AG08396 (cell line): ENCODE measurements at regions not wholly inside any gene's neighbourhood (a gene's known extent, or its start where the extent isn't known, plus 50 kb on each side); places are given as distances from the start of the nearest gene placed in this dataset.
"Not testable (repeated sequence)": the region's sequence is repeated elsewhere in the genome, so short reads cannot be mapped to it uniquely, and the experiment has no call there.

Experiments
- DNase-seq: peaks from one replicate; pipeline ENCODE4 v3.0.0; 2012; ENCODE audit warnings: low spot score, mixed read lengths

DNA sequence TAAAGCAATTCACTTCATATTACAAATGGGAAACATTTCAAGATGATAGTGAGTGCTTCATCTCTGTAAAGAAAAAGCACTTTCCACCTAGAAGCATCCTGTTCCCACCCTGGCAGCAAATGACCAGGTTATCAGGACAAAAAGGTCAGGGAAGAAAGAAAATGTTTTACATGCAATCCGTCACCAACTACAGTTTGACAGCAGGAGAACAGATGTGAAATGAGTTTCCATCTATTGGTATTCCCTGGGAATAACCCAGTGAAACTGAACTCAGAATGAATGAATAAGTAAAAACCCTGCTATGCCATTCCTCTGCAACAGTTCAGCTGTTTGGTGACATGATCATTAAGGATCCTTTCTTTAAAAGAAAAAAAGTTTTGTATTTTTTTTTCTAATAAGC, 67.6 kb downstream of the HTR1A start:
- no peak for DNase-seq

DNA sequence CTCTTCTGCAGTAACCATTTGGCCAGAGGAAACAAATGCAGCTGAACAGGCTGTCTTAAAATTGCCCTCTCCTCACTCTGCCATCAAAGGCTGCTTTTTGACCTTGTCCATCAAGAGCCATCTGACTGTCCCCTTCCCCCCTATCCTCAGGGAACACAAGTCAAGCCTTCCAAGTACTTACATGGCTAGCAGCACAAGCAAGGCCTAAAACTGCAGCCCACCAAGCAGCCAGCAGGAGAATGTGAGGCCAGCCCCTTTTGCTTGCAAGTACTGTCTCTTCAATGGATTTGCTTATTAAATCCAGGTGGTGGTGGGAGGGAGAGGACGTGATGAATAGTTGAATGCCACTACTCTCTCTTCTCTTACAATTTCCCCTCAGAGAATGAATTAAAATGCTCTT, 83.5 kb downstream of the HTR1A start:
- no peak for DNase-seq

DNA sequence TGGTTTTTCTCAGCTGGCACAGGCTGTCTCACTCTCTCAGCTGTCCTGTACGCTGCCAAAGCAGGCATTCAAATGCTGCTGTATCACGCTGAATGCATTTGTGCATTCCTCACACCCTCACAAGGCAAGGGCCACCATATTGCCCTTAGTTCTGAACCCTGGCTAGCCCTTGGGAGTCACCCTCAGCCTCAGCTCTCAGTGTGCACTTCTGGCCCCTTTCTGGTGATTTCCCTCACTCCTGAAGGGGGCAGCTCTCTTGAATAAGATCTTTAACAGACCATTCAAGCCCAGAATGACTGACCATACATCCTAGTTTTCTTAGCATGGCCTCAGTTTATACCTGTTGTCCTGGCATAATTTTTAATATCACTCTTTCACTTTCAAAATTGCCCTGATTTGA, 84.3 kb downstream of the HTR1A start:
- no peak for DNase-seq

DNA sequence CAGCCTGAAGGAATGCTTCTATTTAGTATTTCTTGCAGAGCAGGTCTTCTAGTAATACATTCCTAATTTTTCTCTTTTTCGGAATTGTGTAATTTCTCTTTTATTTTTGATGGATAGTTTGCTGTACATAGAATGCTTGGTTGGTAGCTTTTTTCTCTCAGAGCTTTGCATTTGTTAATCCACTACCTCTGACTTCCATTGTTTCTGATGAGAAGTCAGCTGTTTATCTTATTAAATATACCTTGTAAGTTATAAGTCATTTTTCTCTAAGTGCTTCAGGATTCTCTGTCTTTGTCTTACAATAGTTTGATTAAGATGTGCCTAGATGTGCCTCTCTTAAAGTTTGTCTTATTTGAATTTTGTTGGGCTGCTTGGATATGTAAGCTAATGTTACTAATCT, 101.9 kb downstream of the HTR1A start:
- no peak for DNase-seq

DNA sequence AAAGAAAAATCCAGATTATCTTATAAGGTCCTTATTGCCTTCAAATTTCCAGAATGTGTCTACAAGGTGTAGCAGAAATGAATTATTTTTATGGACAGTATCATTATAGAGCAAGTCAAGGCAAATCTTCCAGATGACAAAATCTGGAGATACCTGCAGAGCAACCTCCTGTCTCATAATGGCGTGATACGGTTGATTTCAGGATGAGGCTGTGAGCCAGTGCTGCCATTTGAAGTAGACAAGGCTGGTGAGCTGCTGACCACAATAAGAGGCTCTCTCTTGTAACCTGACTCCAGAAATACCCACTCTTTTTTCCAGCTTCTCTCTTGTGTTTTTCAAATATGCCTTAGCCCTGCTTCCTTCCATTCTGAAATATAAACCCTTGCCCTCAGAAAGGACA, 108.2 kb downstream of the HTR1A start:
- no peak for DNase-seq

DNA sequence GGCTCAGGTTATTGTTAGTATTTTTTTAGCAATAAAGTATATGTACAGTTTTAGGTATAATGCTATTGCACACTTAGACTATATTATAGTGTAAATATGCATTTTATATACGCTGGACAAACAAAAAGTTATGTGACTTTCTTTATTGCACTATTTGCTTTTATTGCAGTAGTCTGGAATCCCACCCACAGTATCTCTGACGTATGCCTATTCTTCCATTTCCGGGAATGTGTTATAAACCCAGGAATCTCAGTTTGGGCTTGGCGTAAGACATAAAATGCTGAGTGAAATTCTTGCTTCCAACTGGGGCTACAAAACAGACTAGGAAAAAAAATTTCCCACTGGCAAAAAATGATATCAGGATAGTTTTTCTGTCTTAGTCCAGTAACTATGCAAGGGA, 119.1 kb downstream of the HTR1A start:
- no peak for DNase-seq

DNA sequence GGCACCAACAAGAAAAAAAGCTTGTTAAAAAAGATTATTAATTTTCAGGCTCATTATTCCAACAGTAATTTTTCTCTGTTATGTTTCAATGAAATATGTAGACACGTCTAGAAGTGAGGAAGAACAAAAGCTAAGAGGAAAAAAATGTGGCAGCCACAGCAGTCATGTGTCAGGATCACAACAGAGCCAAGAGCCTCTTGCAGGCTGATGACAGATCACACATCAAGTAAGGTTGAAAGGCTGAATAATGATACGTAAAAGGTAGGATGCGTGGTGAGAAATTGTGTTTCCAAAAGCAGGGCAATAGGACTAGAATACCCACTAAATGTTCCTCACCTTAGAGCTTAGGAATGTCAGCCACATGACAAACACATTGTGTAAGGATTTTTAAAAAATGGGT, 124.8 kb downstream of the HTR1A start:
- DNase-seq, result no peak

DNA sequence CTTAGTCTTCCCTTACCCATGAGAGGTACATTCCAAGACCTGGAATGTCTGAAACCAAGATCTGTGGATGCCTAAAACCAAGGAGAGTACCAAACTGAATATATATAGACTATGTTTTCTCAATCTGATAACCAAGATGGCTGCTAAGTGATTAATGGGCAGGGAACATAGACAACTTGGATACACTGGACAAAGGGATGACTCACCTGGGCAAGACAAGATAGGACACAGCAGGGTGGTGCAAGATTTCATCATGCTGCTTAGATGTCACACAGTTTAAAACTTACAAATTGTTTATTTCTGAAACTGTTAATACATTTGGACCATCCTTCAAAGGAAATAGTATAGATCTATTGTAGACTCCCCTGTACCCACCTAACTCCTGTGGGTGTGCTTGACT, 130.9 kb downstream of the HTR1A start:
- no peak for DNase-seq

DNA sequence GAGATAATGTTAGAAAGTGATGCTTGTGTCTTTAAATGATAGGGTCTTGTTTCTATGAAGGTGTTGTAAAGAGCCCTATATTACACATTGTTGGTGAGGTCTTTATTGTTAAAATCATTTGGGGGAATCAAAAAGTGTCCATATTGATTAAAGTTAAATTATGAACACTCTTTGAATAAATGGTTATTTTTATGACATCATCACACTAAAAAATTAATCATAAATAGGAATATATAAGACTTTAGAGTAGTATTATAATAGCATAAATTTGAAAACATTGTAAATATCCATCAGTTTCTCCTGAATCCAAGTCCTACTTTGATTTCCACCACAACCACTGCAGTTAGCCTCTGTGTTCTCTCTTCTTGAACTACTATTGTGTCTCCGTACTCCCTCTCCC, 136.3 kb downstream of the HTR1A start:
- DNase-seq, result no peak

DNA sequence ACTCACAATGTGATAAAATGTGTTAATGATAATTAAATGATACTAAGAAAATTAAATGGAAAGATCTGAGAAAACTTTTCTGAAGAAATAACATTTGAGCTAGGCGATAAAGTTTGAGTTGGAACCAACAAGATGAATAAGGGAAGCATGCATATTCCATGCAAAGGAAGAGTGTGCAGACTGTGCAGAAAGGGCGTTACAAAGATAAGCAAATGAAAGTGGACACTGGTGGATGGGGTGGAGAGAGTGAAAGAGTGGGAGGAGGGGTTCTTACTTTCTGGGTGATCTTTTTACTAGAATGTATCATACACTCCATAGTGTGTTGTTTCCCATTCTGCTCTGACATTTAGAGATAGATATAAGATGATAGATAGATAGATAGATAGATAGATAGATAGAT, 138.7 kb downstream of the HTR1A start:
- no peak for DNase-seq

DNA sequence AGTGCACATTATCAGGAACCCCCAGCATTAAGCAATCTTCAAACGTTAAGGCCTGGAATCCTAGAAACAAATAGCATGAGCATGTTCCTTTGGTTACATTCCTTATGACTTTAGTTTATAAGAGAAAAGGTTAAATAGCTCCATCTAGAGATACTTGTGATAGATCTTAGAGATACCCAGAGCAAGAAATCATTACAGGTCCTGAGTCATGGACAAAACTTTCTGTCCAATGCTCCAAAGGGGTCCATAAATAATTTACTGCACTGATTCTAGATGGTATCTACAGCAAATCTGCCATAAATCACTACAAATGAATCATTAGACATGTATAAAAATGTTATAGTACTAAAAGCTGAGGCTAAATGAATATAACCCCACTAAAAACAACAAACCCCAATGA, 139.6 kb downstream of the HTR1A start:
- DNase-seq, result no peak

DNA sequence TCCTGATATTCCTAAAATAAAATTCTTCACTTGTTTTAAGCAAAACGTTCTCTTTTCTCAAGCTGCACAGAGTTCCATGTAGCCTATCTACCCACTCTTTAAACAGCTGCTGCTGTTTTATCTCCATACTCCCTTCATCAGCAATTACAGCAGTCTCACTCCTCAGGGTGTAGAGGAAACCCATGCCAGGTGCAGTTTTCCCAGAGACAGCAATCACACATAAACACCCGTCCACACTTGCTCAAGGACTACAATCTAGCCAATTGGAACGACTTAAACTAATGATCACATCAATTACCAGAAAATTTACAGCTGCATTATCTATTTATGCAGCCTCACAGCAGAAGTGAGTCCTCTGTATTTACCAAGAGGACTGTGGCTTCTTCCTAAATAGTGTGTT, 141.7 kb downstream of the HTR1A start:
- DNase-seq, result no peak

DNA sequence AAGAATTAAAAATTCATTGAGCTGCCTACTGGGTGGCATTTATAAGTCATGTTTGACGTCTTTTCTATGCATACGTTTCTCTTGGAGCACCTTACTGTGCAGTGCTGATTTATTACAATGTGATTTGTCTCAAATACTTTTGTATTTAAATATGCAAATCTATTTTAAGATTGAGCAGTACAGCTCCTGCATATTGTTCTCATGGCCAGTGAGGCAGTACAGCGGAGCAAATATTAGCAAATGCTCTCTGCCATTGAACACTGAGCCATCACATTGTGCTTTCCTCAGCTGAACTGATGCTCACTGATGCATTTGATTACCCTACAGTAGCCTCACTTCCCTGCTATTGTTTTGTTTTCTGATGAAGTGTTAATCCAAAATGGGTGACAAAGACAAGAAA, 149.6 kb downstream of the HTR1A start:
- DNase-seq, result no peak

DNA sequence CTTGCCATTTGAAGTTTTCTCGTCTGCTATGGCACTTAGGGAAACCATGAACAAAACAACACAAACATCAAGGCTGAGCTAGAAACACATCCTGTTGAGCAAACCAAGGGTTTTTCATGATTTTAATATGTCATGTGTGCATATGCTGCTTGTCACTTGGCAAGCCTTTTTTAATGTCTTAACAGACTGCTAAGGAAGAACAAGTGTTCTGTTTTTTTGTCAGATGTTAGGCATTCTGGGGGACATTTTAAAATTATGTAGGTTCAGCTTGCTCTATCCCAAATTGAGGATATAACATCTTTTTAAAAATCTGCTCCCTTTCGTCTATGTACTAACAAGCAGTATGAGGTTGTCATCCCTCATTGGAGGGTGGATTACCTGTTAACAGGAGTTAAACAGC, 150.3 kb downstream of the HTR1A start:
- DNase-seq, result no peak

DNA sequence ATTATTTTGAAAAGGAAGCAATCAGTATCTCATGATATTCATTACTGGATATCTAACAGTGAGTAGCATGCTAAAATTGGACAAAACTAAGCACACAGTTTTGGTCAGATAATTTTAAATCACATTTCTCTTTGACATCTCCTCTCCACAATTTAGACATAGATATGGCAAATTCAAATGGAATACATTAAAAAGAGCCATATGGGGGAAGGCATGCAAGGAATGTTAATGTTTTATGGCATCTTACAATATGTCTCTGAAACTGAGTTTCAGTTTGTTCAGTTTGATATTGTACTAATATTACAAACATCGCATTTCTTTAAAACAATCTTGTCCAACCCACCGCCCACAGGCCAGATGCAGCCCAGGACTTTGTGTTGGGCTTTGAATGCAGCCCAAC, 151.0 kb downstream of the HTR1A start:
- DNase-seq, result no peak

DNA sequence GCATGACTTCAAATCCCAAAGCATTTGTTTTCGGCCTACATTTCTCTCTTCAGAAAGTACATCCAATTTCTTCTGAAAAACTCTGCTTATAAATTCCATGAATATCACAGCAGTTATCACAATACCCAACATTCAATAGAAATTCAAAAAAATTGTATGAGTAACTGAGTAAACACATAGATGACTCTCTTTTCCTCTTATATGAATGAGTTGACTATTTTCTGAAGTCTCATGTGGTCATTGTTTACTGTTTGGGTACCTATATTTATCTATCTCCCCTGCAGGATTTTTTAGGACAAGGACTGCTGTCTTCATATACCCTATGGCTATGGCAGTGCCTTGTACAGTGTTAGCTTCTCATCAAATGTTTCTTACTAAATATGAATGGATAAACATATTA, 157.1 kb downstream of the HTR1A start:
- DNase-seq, result no peak

DNA sequence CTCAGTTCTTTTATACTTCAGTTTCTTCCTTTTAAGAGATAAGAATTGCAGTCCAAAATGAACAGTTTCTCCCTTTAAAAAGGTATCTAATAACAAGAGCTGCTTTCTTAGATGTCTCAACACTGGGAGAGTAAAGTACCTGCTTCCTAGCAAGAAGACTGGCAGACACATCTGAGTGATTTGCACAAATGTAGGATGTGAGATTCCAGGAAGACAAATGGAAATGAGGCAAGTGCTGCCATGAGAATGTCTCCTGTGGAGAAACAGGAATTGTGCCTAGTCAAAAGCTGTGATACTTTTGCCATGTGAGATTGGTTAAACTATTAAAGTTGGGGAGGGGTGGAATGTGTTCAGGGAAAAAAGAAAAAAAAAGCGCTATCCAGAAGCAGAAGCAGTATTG, 159.1 kb downstream of the HTR1A start:
- no peak for DNase-seq

DNA sequence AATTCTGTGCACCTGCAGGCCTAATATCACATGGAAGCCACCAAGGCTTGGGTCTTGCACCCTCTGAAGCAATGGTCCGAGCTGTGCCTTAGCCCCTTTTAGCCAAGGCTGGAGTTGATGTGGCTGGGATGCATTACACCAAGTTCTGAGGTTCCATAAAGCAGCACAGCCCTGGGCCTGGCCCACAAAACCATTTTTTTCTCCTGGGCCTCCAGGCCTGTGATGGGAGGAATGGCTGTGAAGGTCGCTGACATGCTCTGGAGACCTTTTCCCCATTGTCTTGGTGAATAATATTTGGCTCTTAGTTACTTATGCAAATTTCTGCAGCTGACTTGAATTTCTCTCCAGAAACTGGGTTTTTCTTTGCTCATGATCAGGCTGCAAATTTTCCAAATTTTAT, 167.3 kb downstream of the HTR1A start:
- no peak for DNase-seq

DNA sequence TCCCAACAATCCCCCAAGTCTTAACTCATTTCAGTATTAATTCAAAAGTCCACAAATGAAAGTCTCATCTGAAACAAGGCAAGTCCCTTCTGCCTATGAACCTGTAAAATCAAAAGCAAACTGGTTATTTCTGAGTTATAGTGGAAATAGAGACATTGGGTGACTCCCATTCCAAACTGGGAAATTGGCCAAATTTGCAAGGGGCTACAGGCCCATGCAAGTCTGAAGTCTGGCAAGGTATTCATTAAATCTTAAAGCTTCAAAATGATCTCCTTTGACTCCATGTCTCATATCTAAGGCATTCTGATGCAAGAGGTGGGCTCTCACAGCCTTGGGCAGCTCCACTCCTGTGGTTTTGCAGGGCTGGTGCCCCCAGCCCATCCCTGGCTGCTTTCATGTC, 167.9 kb downstream of the HTR1A start:
- no peak for DNase-seq

DNA sequence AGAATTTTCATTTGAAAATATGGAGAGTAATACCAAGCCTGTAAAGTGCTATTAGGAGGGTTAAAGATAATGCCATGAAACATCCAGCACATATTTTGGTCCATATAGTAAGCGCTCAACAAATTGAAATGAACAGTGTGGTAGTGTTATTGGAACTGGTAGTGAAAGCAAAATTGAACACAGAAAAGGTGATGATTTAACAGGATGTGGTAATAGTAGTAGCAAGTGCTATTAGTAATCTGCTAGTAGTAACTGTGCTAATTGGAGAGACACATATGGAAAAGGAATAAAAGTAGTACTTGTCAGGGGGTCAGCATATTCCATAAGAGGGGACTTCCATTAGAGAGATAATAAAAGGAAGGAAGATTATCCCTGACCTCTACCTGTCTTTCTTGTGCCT, 187.3 kb downstream of the HTR1A start:
- DNase-seq, result no peak

DNA sequence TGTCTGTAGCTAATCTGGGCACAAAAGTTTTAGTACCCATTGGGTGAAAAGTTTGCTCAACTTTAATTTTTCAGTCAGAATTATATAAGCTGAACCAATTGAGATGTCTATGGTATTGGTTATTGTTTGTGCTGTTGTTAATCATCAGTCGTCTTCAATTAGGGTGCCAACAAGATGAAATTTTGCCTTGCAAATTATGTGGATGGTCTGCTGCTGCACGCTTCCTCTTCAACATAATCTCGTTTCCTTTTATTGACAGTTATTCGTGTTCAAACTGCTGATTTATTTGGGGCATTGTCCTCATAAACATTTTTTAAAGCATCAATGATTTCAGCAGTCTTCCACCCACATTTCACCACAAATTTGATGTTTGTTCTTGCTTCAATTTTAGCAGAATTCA, 194.0 kb downstream of the HTR1A start:
- DNase-seq, result no peak

DNA sequence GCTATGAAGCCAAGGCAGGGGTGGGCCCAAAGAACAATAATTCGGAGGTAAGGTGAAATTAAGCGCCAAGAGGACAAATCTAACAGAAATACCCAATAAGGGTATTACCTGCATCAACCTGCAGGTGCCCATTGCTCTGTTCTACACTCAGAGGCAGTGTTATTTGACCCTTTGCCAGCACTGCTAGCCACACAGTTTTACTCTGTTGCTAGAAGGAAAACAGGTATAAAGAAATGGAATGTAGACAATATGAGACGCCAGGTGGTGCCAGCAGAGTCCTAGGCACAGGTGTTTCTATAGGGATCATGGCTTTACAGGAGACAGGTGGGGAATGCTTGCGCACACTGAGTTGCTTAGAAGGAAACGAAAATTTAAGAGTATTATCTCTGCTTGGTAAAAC, 201.3 kb downstream of the HTR1A start:
- no peak for DNase-seq

DNA sequence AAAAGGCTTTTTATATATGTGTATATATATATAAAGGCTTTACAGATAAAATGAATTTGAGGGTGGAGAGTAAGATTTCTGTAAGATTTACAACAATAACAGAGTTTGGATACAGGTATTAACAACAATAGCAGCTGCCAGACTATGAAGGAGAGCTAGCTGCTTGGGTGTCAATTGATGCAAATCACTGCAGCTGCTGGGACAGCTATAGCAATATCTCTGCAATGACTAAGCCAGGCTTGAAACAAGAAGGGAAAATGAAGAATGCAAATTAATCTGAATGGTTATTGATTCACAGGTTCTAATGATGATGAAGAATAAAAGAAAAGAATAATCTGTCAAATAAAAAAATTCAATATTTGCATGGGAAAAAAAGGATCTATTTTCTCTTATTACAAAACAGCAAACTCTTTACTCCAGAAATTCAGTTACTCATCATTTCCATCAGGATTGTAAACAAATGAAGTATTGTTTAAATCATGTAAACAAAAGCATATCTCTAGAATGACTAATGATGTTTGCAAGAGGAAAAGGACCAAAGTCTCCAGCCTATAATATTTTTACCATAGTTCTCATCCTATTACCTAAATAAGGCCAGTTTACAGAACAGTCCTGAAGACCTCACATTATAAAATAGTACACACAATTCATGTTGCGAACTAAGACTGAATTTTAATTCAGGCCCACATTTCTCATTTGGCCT, 219.0 kb downstream of the HTR1A start:
- DNase-seq, result no peak

DNA sequence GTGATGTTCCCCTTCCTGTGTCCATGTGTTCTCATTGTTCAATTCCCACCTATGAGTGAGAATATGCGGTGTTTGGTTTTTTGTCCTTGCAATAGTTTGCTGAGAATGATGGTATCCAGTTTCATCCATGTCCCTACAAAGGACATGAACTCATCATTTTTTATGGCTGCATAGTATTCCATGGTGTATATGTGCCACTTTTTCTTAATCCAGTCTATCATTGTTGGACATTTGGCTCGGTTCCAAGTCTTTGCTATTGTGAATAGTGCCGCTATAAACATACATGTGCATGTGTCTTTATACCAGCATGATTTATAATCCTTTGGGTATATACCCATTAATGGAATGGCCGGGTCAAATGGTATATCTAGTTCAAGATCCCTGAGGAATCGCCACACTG, 229.4 kb downstream of the HTR1A start:
- DNase-seq, result not testable (repeated sequence)

DNA sequence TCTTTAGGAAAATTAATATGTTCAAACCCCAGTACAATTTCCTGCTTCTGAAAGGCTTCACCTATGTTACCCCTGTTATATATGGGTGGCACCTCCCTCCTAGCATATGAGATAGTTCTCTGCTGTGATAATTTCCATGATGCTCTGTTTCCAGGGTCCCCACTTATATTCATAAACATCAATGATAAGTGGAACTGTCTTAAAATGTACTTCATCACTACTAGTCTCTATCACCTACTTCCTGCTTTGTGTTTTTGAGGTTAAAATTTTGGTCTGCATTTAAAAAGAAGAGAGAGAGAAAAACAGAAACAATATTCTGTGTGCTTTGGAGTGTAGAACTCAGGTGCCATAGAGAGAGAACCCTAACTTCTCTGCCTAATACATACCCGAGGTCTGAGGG, 234.7 kb downstream of the HTR1A start:
- DNase-seq, result no peak
